NCI-H187 treated with DMSO at 0.1 percent for 48 hours (cell line): ENCODE measurements at regions not wholly inside any gene's neighbourhood (a gene's known extent, or its start where the extent isn't known, plus 50 kb on each side); places are given as distances from the start of the nearest gene placed in this dataset.

Experiments
- DNase-seq: peaks from one replicate; lab custom pipeline; 2025; lab: John Stamatoyannopoulos, UW

DNA sequence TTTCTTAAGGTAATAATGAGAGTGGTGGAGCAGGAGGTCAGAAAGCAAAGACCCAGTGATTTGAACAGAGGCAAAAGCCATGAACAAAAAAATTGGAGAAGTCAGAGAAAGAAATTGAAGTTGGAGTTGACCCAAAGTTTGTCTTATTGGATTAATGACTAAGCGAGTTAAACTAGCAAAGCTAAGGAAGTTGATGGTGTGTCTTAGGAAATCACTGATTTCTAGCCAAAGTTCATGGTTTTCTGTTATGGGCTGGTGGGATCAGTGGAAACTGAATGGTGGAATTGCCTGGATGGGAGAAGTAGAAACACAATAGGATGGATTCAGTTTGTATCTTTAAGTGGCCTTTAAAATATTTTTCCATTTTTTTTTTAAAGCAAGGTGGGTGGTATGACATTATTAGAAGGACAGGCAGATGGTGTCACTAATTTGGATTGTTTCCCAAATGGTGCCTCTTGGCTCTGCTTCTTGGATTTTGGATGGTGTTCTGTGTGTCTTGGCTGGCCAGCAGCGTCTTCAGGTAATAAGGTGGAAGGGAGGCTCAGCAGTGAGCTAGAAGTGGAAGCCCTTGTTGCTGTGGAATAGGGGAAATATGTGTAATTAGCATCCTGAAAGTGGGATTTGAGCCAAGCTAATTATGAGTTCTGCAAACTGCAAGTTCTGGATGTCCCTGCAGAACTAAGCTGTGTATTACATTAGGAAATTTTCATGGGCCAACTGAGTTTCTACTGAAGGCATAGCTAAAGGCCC lies 302.9 kb downstream of the LMO7 start:
- DNase-seq, result no peak

DNA sequence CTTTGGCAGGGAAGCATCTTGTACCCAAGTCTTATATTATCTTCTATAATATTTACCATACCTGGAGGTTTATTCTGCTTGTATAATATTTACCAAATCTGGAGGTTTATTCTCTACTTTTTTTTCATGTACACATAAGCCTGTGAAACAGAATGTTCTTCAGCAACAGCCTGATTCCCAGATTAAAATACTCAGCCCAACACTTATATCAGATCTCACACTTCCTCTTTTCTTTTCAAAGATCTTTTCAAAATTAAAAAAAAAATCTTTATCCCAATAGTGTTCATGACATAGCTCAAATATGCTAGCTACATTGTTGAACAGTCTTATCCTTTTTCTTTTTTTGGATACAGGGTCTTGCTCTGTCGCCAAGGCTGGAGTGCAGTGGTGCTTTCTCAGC lies 300.7 kb downstream of the LMO7 start:
- no peak for DNase-seq

GRCh38 chr13:75935805-75936204 lies 299.7 kb downstream of the LMO7 start:
- no peak for DNase-seq

GRCh38 chr13:75934889-75935288 lies 298.8 kb downstream of the LMO7 start:
- no peak for DNase-seq

- DNase-seq, result no peak
Measured at GRCh38 chr13:75932636-75933035, 296.5 kb downstream of the LMO7 start.

GRCh38 chr13:75931116-75931515 lies 295.0 kb downstream of the LMO7 start:
- no peak for DNase-seq

- no peak for DNase-seq
Measured at GRCh38 chr13:75929076-75929475, 292.9 kb downstream of the LMO7 start.

- no peak for DNase-seq
Measured at GRCh38 chr13:75927183-75927669, 291.1 kb downstream of the LMO7 start.

- no peak for DNase-seq
Measured at GRCh38 chr13:75920536-75920935, 284.4 kb downstream of the LMO7 start.

DNA sequence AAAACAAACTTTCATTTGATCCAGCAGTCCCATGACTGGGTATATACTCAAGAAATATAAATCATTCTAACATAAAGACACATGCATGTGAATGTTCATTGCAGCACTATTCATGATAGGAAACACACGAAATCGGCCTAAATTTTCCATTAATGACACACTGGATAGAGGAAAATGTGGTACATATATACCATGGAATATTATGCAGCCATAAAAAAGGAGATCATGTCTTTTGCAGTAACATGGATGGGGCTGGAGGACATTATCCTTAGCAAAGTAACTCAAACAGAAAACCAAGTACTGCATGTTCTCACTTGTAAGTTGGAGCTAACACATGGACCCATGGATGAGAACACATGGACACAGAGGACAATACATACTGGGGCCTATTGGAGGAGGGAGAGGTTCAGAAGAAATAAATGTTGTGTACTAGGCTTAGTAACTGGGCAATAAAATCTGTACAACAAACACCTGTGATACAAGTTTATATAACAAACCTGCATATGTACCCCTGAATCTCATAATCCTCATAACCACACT lies 283.6 kb downstream of the LMO7 start:
- no peak for DNase-seq

- DNase-seq, result no peak
Measured at GRCh38 chr13:75915066-75915465, 278.9 kb downstream of the LMO7 start.

DNA sequence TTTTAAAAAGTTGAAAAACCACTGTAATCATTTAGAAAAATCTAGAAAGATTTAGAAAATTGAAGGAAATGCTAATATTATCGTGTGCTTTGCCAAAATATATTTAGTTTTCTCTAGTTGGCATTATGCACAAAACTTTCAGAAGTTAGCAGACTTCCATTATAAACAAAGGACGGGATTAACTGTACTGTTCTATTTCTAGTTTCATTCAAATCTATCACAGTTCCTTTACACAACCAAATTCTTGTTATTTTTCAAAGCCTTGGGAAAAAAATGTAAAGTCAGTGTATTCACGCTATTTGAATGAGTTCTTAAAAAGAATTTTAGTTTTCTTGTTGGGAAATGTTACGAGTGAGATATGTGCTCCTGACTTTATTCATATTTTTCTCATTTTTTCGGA lies 277.8 kb downstream of the LMO7 start:
- DNase-seq, result no peak

DNA sequence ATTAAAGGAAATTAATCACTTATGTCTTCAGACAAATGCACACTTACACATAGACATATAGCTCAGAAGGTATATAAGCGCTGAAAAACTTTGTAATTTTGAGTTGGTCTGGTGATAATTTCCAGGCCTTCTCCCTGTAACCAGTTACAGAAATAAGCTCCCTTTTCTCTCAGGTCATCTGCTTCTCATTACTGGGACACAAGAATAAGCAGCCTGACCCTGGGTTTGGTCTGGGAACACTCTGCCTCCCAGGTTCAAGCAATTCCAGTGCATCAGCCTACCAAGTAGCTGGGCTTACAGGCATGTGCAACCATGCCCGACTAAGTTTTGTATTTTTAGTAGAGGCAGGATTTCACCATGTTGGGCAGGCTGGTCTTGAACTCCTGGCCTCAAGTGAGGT lies 274.5 kb downstream of the LMO7 start:
- DNase-seq, result no peak
